ENCODE measurements at regions not wholly inside any gene's neighbourhood (a gene's known extent, or its start where the extent isn't known, plus 50 kb on each side); places are given as distances from the start of the nearest gene placed in this dataset.
"Not testable (repeated sequence)": the region's sequence is repeated elsewhere in the genome, so short reads cannot be mapped to it uniquely, and the experiment has no call there.

DNA sequence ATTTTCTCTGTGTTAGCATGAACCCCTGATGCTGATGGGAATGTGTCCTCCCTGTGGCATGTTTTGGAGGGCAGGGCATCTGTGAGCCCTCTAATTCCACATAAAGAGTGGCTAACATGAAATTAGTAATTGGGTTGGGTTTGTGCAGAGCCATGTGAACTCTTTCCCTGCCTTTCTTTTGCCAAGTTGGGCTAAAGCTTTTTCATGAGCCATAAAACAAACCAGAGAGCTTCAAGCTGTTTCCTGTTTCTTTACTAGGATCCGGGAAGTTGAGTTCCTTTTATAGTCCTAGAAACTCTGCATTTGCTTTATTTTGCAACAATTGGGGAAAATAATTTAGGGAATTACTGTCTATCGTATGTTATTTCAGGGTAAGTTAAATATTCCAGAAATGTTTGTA, 247.1 kb downstream of the RTP5 start:
- CTCF ChIA-PET; H3K4me1 ChIP-seq (ENCODE audit: control insufficient read depth, insufficient read depth, low read length); intact Hi-C loops (cut with micrococcal nuclease; ENCODE audit: unreplicated experiment); H3K79me2 ChIP-seq (ENCODE audit: control insufficient read depth, insufficient read depth, low read length); DNase-seq (ENCODE audit: low read depth, low spot score); H3K4me2 ChIP-seq (ENCODE audit: control insufficient read depth, insufficient read depth); H3K4me3 ChIP-seq; H3K36me3 ChIP-seq (ENCODE audit: control insufficient read depth in 2 of 2, insufficient read depth in 2 of 2, low read length in 1 of 2); H3K9me3 ChIP-seq (replicated peaks; ENCODE audit: control insufficient read depth, insufficient read depth, low read length); SMC1A ChIA-PET (ENCODE audit: uncharacterized antibody, unreplicated experiment); RAD21 ChIA-PET (ENCODE audit: unreplicated experiment); POLR2A ChIA-PET; H3K27ac ChIP-seq (ENCODE audit: control insufficient read depth, insufficient read depth); ATAC-seq; H2AFZ ChIP-seq (ENCODE audit: control insufficient read depth, low read depth, low read length); BruUV-seq (replicated peaks); H3K27me3 ChIP-seq (replicated peaks in 1 of 2; ENCODE audit: control insufficient read depth in 2 of 2, insufficient read depth in 2 of 2, low read length in 1 of 2); in situ Hi-C loops (cut with MboI); H3K9ac ChIP-seq (ENCODE audit: control insufficient read depth, insufficient read depth, low read length); H4K20me1 ChIP-seq (ENCODE audit: control insufficient read depth, insufficient read depth); FAIRE-seq: not testable (repeated sequence)
- WGBS (ENCODE audit: insufficient coverage, insufficient replicate concordance, low lambda C conversion rate, missing lambda C conversion rate) = 50% methylated on average over 2 of the region's 2 CpGs

DNA sequence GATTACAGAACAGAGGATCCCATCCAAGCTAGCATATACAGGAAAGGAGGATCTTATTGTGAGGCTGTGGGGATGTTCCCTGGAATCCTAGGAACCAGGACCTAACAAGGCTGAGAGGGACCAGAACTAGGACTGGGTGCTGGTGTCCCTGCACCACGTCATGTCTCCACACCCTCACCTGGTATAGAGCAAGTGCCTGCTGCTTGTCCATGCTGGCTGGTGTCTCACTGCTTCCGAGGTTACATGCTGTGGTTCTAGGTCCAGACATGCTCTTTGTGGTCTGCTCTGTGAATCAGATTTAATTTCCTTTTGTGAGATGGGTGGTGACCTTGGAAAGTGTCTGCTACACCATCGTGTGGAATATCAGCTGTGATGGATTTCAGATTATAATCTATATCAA, 247.8 kb downstream of the RTP5 start:
- intact Hi-C loops (cut with micrococcal nuclease; ENCODE audit: unreplicated experiment); CTCF ChIA-PET; H3K4me3 ChIP-seq; H4K20me1 ChIP-seq (ENCODE audit: control insufficient read depth, insufficient read depth); ATAC-seq; RAD21 ChIA-PET (ENCODE audit: unreplicated experiment); H3K27me3 ChIP-seq (replicated peaks in 1 of 2; ENCODE audit: control insufficient read depth in 2 of 2, insufficient read depth in 2 of 2, low read length in 1 of 2); H2AFZ ChIP-seq (ENCODE audit: control insufficient read depth, low read depth, low read length); BruUV-seq (replicated peaks); H3K27ac ChIP-seq (ENCODE audit: control insufficient read depth, insufficient read depth); POLR2A ChIA-PET; DNase-seq (ENCODE audit: low read depth, low spot score); H3K79me2 ChIP-seq (ENCODE audit: control insufficient read depth, insufficient read depth, low read length); H3K9me3 ChIP-seq (replicated peaks; ENCODE audit: control insufficient read depth, insufficient read depth, low read length); H3K9ac ChIP-seq (ENCODE audit: control insufficient read depth, insufficient read depth, low read length); SMC1A ChIA-PET (ENCODE audit: uncharacterized antibody, unreplicated experiment); FAIRE-seq; H3K4me2 ChIP-seq (ENCODE audit: control insufficient read depth, insufficient read depth); H3K36me3 ChIP-seq (ENCODE audit: control insufficient read depth in 2 of 2, insufficient read depth in 2 of 2, low read length in 1 of 2); in situ Hi-C loops (cut with MboI); H3K4me1 ChIP-seq (ENCODE audit: control insufficient read depth, insufficient read depth, low read length): not testable (repeated sequence)
- WGBS (ENCODE audit: insufficient coverage, insufficient replicate concordance, low lambda C conversion rate, missing lambda C conversion rate) = no CpG with 5 or more reads among the region's 3 CpGs

DNA sequence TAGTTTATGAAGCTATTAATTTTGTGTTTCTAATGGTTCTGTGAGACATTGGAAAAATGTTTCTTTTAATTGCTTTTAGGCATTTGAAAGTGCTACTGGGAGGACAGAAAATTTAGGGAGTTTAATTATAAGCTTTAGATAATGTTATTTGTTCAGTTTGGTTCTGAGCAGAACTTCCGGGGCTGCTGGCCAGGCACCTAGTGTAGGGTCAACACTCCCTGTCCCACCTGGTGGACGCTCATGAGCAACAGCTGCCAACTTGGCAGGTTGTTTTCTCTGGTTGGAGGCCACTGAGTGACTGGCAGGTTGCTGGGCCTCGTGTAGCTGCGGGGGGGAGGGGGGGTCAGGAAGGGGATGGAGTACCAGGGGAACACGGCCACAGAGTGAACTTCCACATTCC, 250.2 kb downstream of the RTP5 start:
- H3K4me1 ChIP-seq (ENCODE audit: control insufficient read depth, insufficient read depth, low read length); ATAC-seq; CTCF ChIA-PET; RAD21 ChIA-PET (ENCODE audit: unreplicated experiment); SMC1A ChIA-PET (ENCODE audit: uncharacterized antibody, unreplicated experiment); H3K36me3 ChIP-seq (ENCODE audit: control insufficient read depth in 2 of 2, insufficient read depth in 2 of 2, low read length in 1 of 2); in situ Hi-C loops (cut with MboI); H3K9me3 ChIP-seq (replicated peaks; ENCODE audit: control insufficient read depth, insufficient read depth, low read length); POLR2A ChIA-PET; H4K20me1 ChIP-seq (ENCODE audit: control insufficient read depth, insufficient read depth); BruUV-seq (replicated peaks); H3K27me3 ChIP-seq (replicated peaks in 1 of 2; ENCODE audit: control insufficient read depth in 2 of 2, insufficient read depth in 2 of 2, low read length in 1 of 2); H2AFZ ChIP-seq (ENCODE audit: control insufficient read depth, low read depth, low read length); H3K27ac ChIP-seq (ENCODE audit: control insufficient read depth, insufficient read depth); intact Hi-C loops (cut with micrococcal nuclease; ENCODE audit: unreplicated experiment); H3K4me2 ChIP-seq (ENCODE audit: control insufficient read depth, insufficient read depth); H3K4me3 ChIP-seq; H3K79me2 ChIP-seq (ENCODE audit: control insufficient read depth, insufficient read depth, low read length); FAIRE-seq; H3K9ac ChIP-seq (ENCODE audit: control insufficient read depth, insufficient read depth, low read length); DNase-seq (ENCODE audit: low read depth, low spot score): not testable (repeated sequence)
- WGBS (ENCODE audit: insufficient coverage, insufficient replicate concordance, low lambda C conversion rate, missing lambda C conversion rate) = 89% methylated on average over 2 of the region's 5 CpGs

DNA sequence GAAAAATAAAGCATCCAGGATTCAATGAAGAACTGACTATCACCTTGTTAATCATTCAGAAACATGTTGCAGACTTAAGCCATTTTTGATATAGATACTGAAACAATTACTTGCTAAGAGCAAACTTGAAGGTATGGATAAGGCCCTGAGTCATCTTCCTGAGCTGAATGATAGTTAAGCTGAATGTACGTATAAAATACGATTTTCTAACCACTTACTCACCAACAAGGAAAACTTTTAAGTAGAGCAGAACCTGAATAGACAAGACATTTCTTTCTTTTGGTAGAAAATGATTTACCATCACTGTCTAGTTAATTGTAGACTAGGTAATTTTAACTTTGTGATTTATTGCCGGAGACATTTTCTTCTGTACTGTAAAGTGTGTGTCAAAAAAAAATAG, 261.2 kb downstream of the RTP5 start:
- DNase-seq (ENCODE audit: low read depth, low spot score); RAD21 ChIA-PET (ENCODE audit: unreplicated experiment); H4K20me1 ChIP-seq (ENCODE audit: control insufficient read depth, insufficient read depth); POLR2A ChIA-PET; BruUV-seq (replicated peaks); H3K27ac ChIP-seq (ENCODE audit: control insufficient read depth, insufficient read depth); H3K4me1 ChIP-seq (ENCODE audit: control insufficient read depth, insufficient read depth, low read length); H3K9me3 ChIP-seq (replicated peaks; ENCODE audit: control insufficient read depth, insufficient read depth, low read length); H3K27me3 ChIP-seq (replicated peaks in 1 of 2; ENCODE audit: control insufficient read depth in 2 of 2, insufficient read depth in 2 of 2, low read length in 1 of 2); H3K4me2 ChIP-seq (ENCODE audit: control insufficient read depth, insufficient read depth); SMC1A ChIA-PET (ENCODE audit: uncharacterized antibody, unreplicated experiment); H3K36me3 ChIP-seq (ENCODE audit: control insufficient read depth in 2 of 2, insufficient read depth in 2 of 2, low read length in 1 of 2); H2AFZ ChIP-seq (ENCODE audit: control insufficient read depth, low read depth, low read length); CTCF ChIA-PET; in situ Hi-C loops (cut with MboI); intact Hi-C loops (cut with micrococcal nuclease; ENCODE audit: unreplicated experiment); H3K4me3 ChIP-seq; ATAC-seq; H3K9ac ChIP-seq (ENCODE audit: control insufficient read depth, insufficient read depth, low read length); H3K79me2 ChIP-seq (ENCODE audit: control insufficient read depth, insufficient read depth, low read length); FAIRE-seq: not testable (repeated sequence)
- WGBS (ENCODE audit: insufficient coverage, insufficient replicate concordance, low lambda C conversion rate, missing lambda C conversion rate) = 67% methylated on average over 3 of the region's 3 CpGs
